Right ventricle myocardium inferior (tissue), 1 donor: ENCODE measurements at regions not wholly inside any gene's neighbourhood (a gene's known extent, or its start where the extent isn't known, plus 50 kb on each side); places are given as distances from the start of the nearest gene placed in this dataset.

Experiments used
- ATAC-seq: fragments of 200-7000 bp; cut with Tn5 transposase; one replicate; pipeline ENCODE4 v1.9.1; 2020; ENCODE audit warnings: mild to moderate bottlenecking, moderate library complexity
- DNase-seq: peaks from one replicate; pipeline ENCODE4 v3.0.0; 2021; ENCODE audit errors: missing footprints
- intact Hi-C: fragments of 100-400 bp; cut with DNase I; formaldehyde crosslinking; loops from one replicate; pipeline ENCODE4 v1.11.0; 2022
- donor health status: DM: no; HTN: yes; CAD: no; lungs with severe emphysema.

- intact Hi-C loops: loop anchor here (10.0 kb wide), 1 partner anchor 50 kb away; no protein-coding TSS in a partner anchor
- DNase-seq (no peak), ATAC-seq (no peak)
Measured at GRCh38 chr17:51524524-51524923, 264.2 kb downstream of the UTP18 start.

- no peak for DNase-seq
- ATAC-seq: no peak
- intact Hi-C loops: loop anchor here (10.0 kb wide), 1 partner anchor 48 kb away; no protein-coding TSS in a partner anchor
Measured at GRCh38 chr17:51526507-51526906, 266.2 kb downstream of the UTP18 start.

GRCh38 chr17:51527225-51527982 lies 267.1 kb downstream of the UTP18 start:
- no peak for ATAC-seq
- intact Hi-C loops: loop anchor here (10.0 kb wide), 1 partner anchor 47 kb away; no protein-coding TSS in a partner anchor
- DNase-seq: no peak

GRCh38 chr17:51528111-51528510 lies 267.8 kb downstream of the UTP18 start:
- intact Hi-C loops: loop anchor here (10.0 kb wide), 1 partner anchor 47 kb away; no protein-coding TSS in a partner anchor
- no peak for ATAC-seq

GRCh38 chr17:51533219-51533618 lies 272.9 kb downstream of the UTP18 start:
- intact Hi-C loops: no loop called here
- no peak for ATAC-seq

More at GRCh38 chr17:51528111-51528510, 267.8 kb downstream of the UTP18 start:
- DNase-seq: no peak

GRCh38 chr17:51533821-51534220 lies 273.5 kb downstream of the UTP18 start:
- ATAC-seq: no peak
- intact Hi-C loops: no loop called here
- no peak for DNase-seq

More at GRCh38 chr17:51533219-51533618, 272.9 kb downstream of the UTP18 start:
- DNase-seq: no peak

- intact Hi-C loops: loop anchor here (2.0 to 5.0 kb wide), 2 partner anchors 164 to 238 kb away; no protein-coding TSS in a partner anchor
- ATAC-seq (no peak), DNase-seq (no peak)
Measured at GRCh38 chr17:51536627-51537026, 276.3 kb downstream of the UTP18 start.

- DNase-seq (no peak), ATAC-seq (no peak)
- intact Hi-C loops: loop anchor here (2.0 to 5.0 kb wide), 2 partner anchors 166 to 239 kb away; no protein-coding TSS in a partner anchor
Measured at GRCh38 chr17:51537996-51538550, 277.7 kb downstream of the UTP18 start.

GRCh38 chr17:51540151-51540550 lies 279.8 kb downstream of the UTP18 start:
- intact Hi-C loops: no loop called here
- ATAC-seq: no peak
- no peak for DNase-seq

- intact Hi-C loops: no loop called here
- ATAC-seq (no peak), DNase-seq (no peak)
Measured at GRCh38 chr17:51541215-51541614, 280.9 kb downstream of the UTP18 start.

- DNase-seq (no peak), ATAC-seq (no peak)
- intact Hi-C loops: no loop called here
Measured at GRCh38 chr17:51546114-51546513, 285.8 kb downstream of the UTP18 start.

GRCh38 chr17:51548125-51548524 lies 287.8 kb downstream of the UTP18 start:
- intact Hi-C loops: no loop called here
- ATAC-seq (no peak), DNase-seq (no peak)

GRCh38 chr17:51555153-51555552 lies 294.8 kb downstream of the UTP18 start:
- intact Hi-C loops: no loop called here
- ATAC-seq (no peak), DNase-seq (no peak)

- intact Hi-C loops: no loop called here
- no peak for DNase-seq
- ATAC-seq: no peak
Measured at GRCh38 chr17:51559778-51560177, 299.4 kb downstream of the UTP18 start.

- intact Hi-C loops: no loop called here
- no peak for DNase-seq
- ATAC-seq: no peak
Measured at GRCh38 chr17:51560398-51560797, 300.1 kb downstream of the UTP18 start.

GRCh38 chr17:51563961-51564360 lies 303.6 kb downstream of the UTP18 start:
- no peak for ATAC-seq
- intact Hi-C loops: no loop called here
- no peak for DNase-seq

GRCh38 chr17:51572115-51572514 lies 311.8 kb downstream of the UTP18 start:
- intact Hi-C loops: loop anchor here (10.0 kb wide), 1 partner anchor 47 kb away; no protein-coding TSS in a partner anchor
- DNase-seq (no peak), ATAC-seq (no peak)
